LHCN-M2 (cell line): ENCODE measurements at regions not wholly inside any gene's neighbourhood (a gene's known extent, or its start where the extent isn't known, plus 50 kb on each side); places are given as distances from the start of the nearest gene placed in this dataset.
"Not testable (repeated sequence)": the region's sequence is repeated elsewhere in the genome, so short reads cannot be mapped to it uniquely, and the experiment has no call there.

Source experiments
- DNase-seq: peaks from one replicate; pipeline ENCODE4 v3.0.0-alpha.2; 2012; ENCODE audit warnings: low read depth

- DNase-seq, result no peak
Measured at GRCh38 chr6:121594053-121594452, 158.6 kb downstream of the GJA1 start.

GRCh38 chr6:121595646-121596045 lies 160.2 kb downstream of the GJA1 start:
- DNase-seq, result no peak

- DNase-seq, result no peak
Measured at GRCh38 chr6:121596441-121596840, 161.0 kb downstream of the GJA1 start.

GRCh38 chr6:121597654-121598053 lies 162.2 kb downstream of the GJA1 start:
- peak; percentile 74 for DNase-seq

- not testable (repeated sequence) for DNase-seq
Measured at GRCh38 chr6:121599331-121599730, 163.9 kb downstream of the GJA1 start.

- no peak for DNase-seq
Measured at GRCh38 chr6:121600389-121601168, 165.1 kb downstream of the GJA1 start.

- DNase-seq, result no peak
Measured at GRCh38 chr6:121603486-121603885, 168.0 kb downstream of the GJA1 start.

GRCh38 chr6:121607721-121608120 lies 172.3 kb downstream of the GJA1 start:
- DNase-seq, result no peak

GRCh38 chr6:121608270-121608669 lies 172.8 kb downstream of the GJA1 start:
- peak; percentile 64 for DNase-seq

- DNase-seq, result no peak
Measured at GRCh38 chr6:121609281-121609680, 173.8 kb downstream of the GJA1 start.

- no peak for DNase-seq
Measured at GRCh38 chr6:121612927-121613326, 177.5 kb downstream of the GJA1 start.

- peak; percentile 43 for DNase-seq
Measured at GRCh38 chr6:121614115-121614514, 178.7 kb downstream of the GJA1 start.

- no peak for DNase-seq
Measured at GRCh38 chr6:121615493-121615892, 180.0 kb downstream of the GJA1 start.

- no peak for DNase-seq
Measured at GRCh38 chr6:121616406-121616805, 181.0 kb downstream of the GJA1 start.

GRCh38 chr6:121617388-121617787 lies 181.9 kb downstream of the GJA1 start:
- DNase-seq, result no peak

- no peak for DNase-seq
Measured at GRCh38 chr6:121619013-121619412, 183.6 kb downstream of the GJA1 start.

- no peak for DNase-seq
Measured at GRCh38 chr6:121619987-121620740, 184.7 kb downstream of the GJA1 start.

GRCh38 chr6:121627761-121628160 lies 192.3 kb downstream of the GJA1 start:
- peak; percentile 24 for DNase-seq

GRCh38 chr6:121630716-121631115 lies 195.3 kb downstream of the GJA1 start:
- DNase-seq, result no peak

- DNase-seq, result not testable (repeated sequence)
Measured at GRCh38 chr6:121631752-121632151, 196.3 kb downstream of the GJA1 start.

- DNase-seq, result no peak
Measured at GRCh38 chr6:121633309-121633708, 197.9 kb downstream of the GJA1 start.

- not testable (repeated sequence) for DNase-seq
Measured at GRCh38 chr6:121634586-121634985, 199.1 kb downstream of the GJA1 start.

- no peak for DNase-seq
Measured at GRCh38 chr6:121635355-121635754, 199.9 kb downstream of the GJA1 start.
